OCI-LY1 (cell line): ENCODE measurements at regions not wholly inside any gene's neighbourhood (a gene's known extent, or its start where the extent isn't known, plus 50 kb on each side); places are given as distances from the start of the nearest gene placed in this dataset.

Experiments
- H2AFZ ChIP-seq: fragments of 200-600 bp; sonication (generic), shearing (Covaris generic); 2 replicates; pipeline ENCODE4 v1.6.0; 2014; ENCODE audit warnings: antibody characterized with exemption, mild to moderate bottlenecking, low read length
- H3F3A ChIP-seq: fragments of 200-600 bp; sonication (generic), shearing (Covaris generic); 2 replicates; pipeline ENCODE4 v1.6.0; 2014; ENCODE audit warnings: mild to moderate bottlenecking, antibody characterized with exemption, low read length, moderate library complexity; ENCODE audit not compliant: insufficient read depth
- H3K27ac ChIP-seq: fragments of 200-600 bp; sonication (generic); 2 replicates; pipeline ENCODE4 v1.5.1; 2014; ENCODE audit warnings: low read length, mixed run types, mild to moderate bottlenecking, low read depth; ENCODE audit not compliant: poor library complexity, severe bottlenecking
- H3K27me3 ChIP-seq: fragments of 200-600 bp; sonication (generic); 2 replicates; pipeline ENCODE4 v1.6.0; 2014; ENCODE audit warnings: antibody characterized with exemption, mild to moderate bottlenecking, low read length, moderate library complexity; ENCODE audit not compliant: insufficient read depth
- H3K36me3 ChIP-seq: fragments of 200-600 bp; sonication (generic); 2 replicates; pipeline ENCODE4 v1.6.1; 2014; ENCODE audit warnings: mild to moderate bottlenecking, antibody characterized with exemption, low read length, moderate library complexity, mixed read lengths; ENCODE audit not compliant: insufficient read depth
- H3K4me1 ChIP-seq: fragments of 200-600 bp; sonication (generic); 2 replicates; pipeline ENCODE4 v1.5.1; 2014; ENCODE audit warnings: mild to moderate bottlenecking, low read length, moderate library complexity; ENCODE audit not compliant: insufficient read depth, severe bottlenecking
- H3K4me2 ChIP-seq: fragments of 200-600 bp; sonication (generic), shearing (Covaris generic); 2 replicates; pipeline ENCODE4 v1.6.1; 2014; ENCODE audit warnings: low read length
- H3K4me3 ChIP-seq: fragments of 200-600 bp; sonication (generic); 2 replicates; pipeline ENCODE4 v1.5.1; 2014; ENCODE audit warnings: low read length, low read depth, mild to moderate bottlenecking, mixed read lengths; ENCODE audit not compliant: poor library complexity, severe bottlenecking
- H3K79me2 ChIP-seq: fragments of 200-600 bp; shearing (Covaris generic); 2 replicates; pipeline ENCODE4 v1.6.1; 2016; ENCODE audit warnings: mixed run types, low read length, mixed read lengths; ENCODE audit not compliant: insufficient read depth
- H3K9ac ChIP-seq: fragments of 200-600 bp; sonication (generic), shearing (Covaris generic); 2 replicates; pipeline ENCODE4 v1.6.1; 2014; ENCODE audit warnings: mild to moderate bottlenecking, low read length, mixed read lengths
- H3K9me2 ChIP-seq: fragments of 200-600 bp; sonication (generic), shearing (Covaris generic); 2 replicates; pipeline ENCODE4 v1.6.1; 2014; ENCODE audit warnings: low read depth, mild to moderate bottlenecking, low read length, mixed read lengths
- H3K9me3 ChIP-seq: fragments of 200-600 bp; shearing (Covaris generic); 2 replicates; pipeline ENCODE4 v1.6.1; 2014; ENCODE audit warnings: low read length, mixed read lengths
- H4K20me1 ChIP-seq: fragments of 200-600 bp; sonication (generic), shearing (Covaris generic); 2 replicates; pipeline ENCODE4 v1.6.0; 2016; ENCODE audit warnings: mild to moderate bottlenecking, low read length; ENCODE audit not compliant: insufficient read depth
- CTCF ChIP-seq: fragments of 200-600 bp; sonication (generic), shearing (Covaris generic); IDR thresholded peaks from 2 replicates; pipeline ENCODE4 v1.5.1; 2017; ENCODE audit warnings: mild to moderate bottlenecking, antibody characterized with exemption, low read length, moderate library complexity, mixed read lengths
- EZH2 ChIP-seq: fragments of 200-600 bp; sonication (generic), shearing (Covaris generic); IDR thresholded peaks from 2 replicates; pipeline ENCODE4 v1.8.0; 2017; ENCODE audit warnings: borderline replicate concordance, mixed run types, mild to moderate bottlenecking, antibody characterized with exemption, low read length, moderate library complexity, mixed read lengths

- Histone ChIP-seq H2AFZ (no peak overlapping the region), H3K79me2 (no peaks in the 10 kb centered on the region), H3K9me2 (no peaks in the 10 kb centered on the region), H3K36me3 (no peaks in the 10 kb centered on the region), H3K27me3 (no peaks in the 10 kb centered on the region), H3K4me2 (no peak overlapping the region), H3K4me3 (no peak overlapping the region), H3F3A (no peaks in the 10 kb centered on the region), H3K9ac (no peak overlapping the region), H4K20me1 (no peaks in the 10 kb centered on the region), H3K4me1 (no peaks in the 10 kb centered on the region), H3K27ac (no peak overlapping the region), H3K9me3 (no peaks in the 10 kb centered on the region)
- TF ChIP-seq EZH2 (no peak), CTCF (no peak; the same call in 1 of the 2 replicates)
These were observed 248.1 kb upstream of the STAC start for GRCh38 chr3:36132214-36132613.

- H3K27me3 ChIP-seq: no peaks in the 10 kb centered on the region
- no peaks in the 10 kb centered on the region for H3K9me2 ChIP-seq
- no peak overlapping the region for H3K4me3 ChIP-seq
- H3K9ac ChIP-seq: no peak overlapping the region
- H2AFZ ChIP-seq: no peak overlapping the region
- H3F3A ChIP-seq: no peaks in the 10 kb centered on the region
- H3K27ac ChIP-seq: no peak overlapping the region
- H4K20me1 ChIP-seq: no peaks in the 10 kb centered on the region
- no peaks in the 10 kb centered on the region for H3K79me2 ChIP-seq
- no peak for TF ChIP-seq EZH2
- no peak overlapping the region for H3K4me2 ChIP-seq
- H3K9me3 ChIP-seq: no peaks in the 10 kb centered on the region
- H3K36me3 ChIP-seq: no peaks in the 10 kb centered on the region
- no peaks in the 10 kb centered on the region for H3K4me1 ChIP-seq
These were observed 244.4 kb upstream of the STAC start for GRCh38 chr3:36135863-36136262.

GRCh38 chr3:36142746-36143145, 237.6 kb upstream of the STAC start:
- Histone ChIP-seq H3K9ac (no peak overlapping the region), H3K9me3 (no peaks in the 10 kb centered on the region), H4K20me1 (no peaks in the 10 kb centered on the region), H3K27ac (no peak overlapping the region), H3K79me2 (no peaks in the 10 kb centered on the region), H2AFZ (no peak overlapping the region), H3K4me1 (no peaks in the 10 kb centered on the region), H3K4me2 (no peak overlapping the region), H3K4me3 (no peak overlapping the region), H3K9me2 (no peaks in the 10 kb centered on the region), H3K27me3 (no peaks in the 10 kb centered on the region), H3F3A (no peaks in the 10 kb centered on the region), H3K36me3 (no peaks in the 10 kb centered on the region)
- TF ChIP-seq EZH2 (no peak), CTCF (no peak)

GRCh38 chr3:36146404-36146803, 233.9 kb upstream of the STAC start:
- H2AFZ ChIP-seq: no peak overlapping the region
- no peak overlapping the region for H3K4me3 ChIP-seq
- no peak overlapping the region for H3K4me2 ChIP-seq
- no peak overlapping the region for H3K9ac ChIP-seq
- H3K9me2 ChIP-seq: no peaks in the 10 kb centered on the region
- H3K36me3 ChIP-seq: no peaks in the 10 kb centered on the region
- H3K9me3 ChIP-seq: no peaks in the 10 kb centered on the region
- no peaks in the 10 kb centered on the region for H3K79me2 ChIP-seq
- H4K20me1 ChIP-seq: no peaks in the 10 kb centered on the region
- no peaks in the 10 kb centered on the region for H3K4me1 ChIP-seq
- no peaks in the 10 kb centered on the region for H3F3A ChIP-seq
- H3K27me3 ChIP-seq: no peaks in the 10 kb centered on the region
- TF ChIP-seq EZH2 (no peak), CTCF (no peak)
- no peak overlapping the region for H3K27ac ChIP-seq
